ENCODE measurements at regions not wholly inside any gene's neighbourhood (a gene's known extent, or its start where the extent isn't known, plus 50 kb on each side); places are given as distances from the start of the nearest gene placed in this dataset.

GRCh38 chr3:194775731-194776130 is 90.0 kb downstream of the FAM43A start:
- Histone ChIP-seq H3K79me2 (ENCODE audit: low read depth) (no peaks in the 10 kb centered on the region), H3K9ac (no peak overlapping the region), H3F3A (ENCODE audit: low read depth) (no peaks in the 10 kb centered on the region), H3K4me2 (no peak overlapping the region), H3K36me3 (no peaks in the 10 kb centered on the region), H2AFZ (replicated peaks) (no peak overlapping the region), H3K4me3 (no peak overlapping the region), H3K27ac (no peak overlapping the region), H3K9me3 (ENCODE audit: low read depth) (no peaks in the 10 kb centered on the region), H4K20me1 (ENCODE audit: low read depth) (no peaks in the 10 kb centered on the region), H3K4me1 (peaks cover 11% of the 10 kb centered on the region), H3K27me3 (peaks cover 3% of the 10 kb centered on the region)
- H3K4me1 Mint-ChIP-seq = peaks cover 3% of the 10 kb centered on the region
- no peak overlapping the region for H3K27ac Mint-ChIP-seq
- H3K27me3 Mint-ChIP-seq (ENCODE audit: insufficient read depth, low read depth) = peaks cover 20% of the 10 kb centered on the region
- TF ChIP-seq EZH2phosphoT487 (IDR thresholded peaks at IDR 0.05) (no peak), CTCF (IDR thresholded peaks at IDR 0.05) (no peak), EZH2 (IDR thresholded peaks at IDR 0.05) (no peak)
- no peak overlapping the region for H3K4me3 Mint-ChIP-seq
- H3K36me3 Mint-ChIP-seq = no peaks in the 10 kb centered on the region
- peaks cover 2% of the 10 kb centered on the region for H3K9me3 Mint-ChIP-seq
- no peak for DNase-seq (ENCODE audit: low spot score)

GRCh38 chr3:194777729-194778128 is 92.0 kb downstream of the FAM43A start:
- Mint-ChIP-seq H3K27ac (no peak overlapping the region), H3K36me3 (no peaks in the 10 kb centered on the region), H3K4me1 (peaks cover 3% of the 10 kb centered on the region), H3K9me3 (peaks cover 3% of the 10 kb centered on the region), H3K27me3 (ENCODE audit: insufficient read depth, low read depth) (peaks cover 16% of the 10 kb centered on the region), H3K4me3 (no peak overlapping the region)
- Histone ChIP-seq H3K4me1 (peaks cover 11% of the 10 kb centered on the region), H3K9me3 (ENCODE audit: low read depth) (no peaks in the 10 kb centered on the region), H3K27ac (no peak overlapping the region), H3F3A (ENCODE audit: low read depth) (no peaks in the 10 kb centered on the region), H3K4me2 (peak overlapping the region; percentile 51), H3K9ac (no peak overlapping the region), H3K4me3 (no peak overlapping the region), H3K36me3 (no peaks in the 10 kb centered on the region), H2AFZ (replicated peaks) (no peak overlapping the region), H4K20me1 (ENCODE audit: low read depth) (no peaks in the 10 kb centered on the region), H3K79me2 (ENCODE audit: low read depth) (no peaks in the 10 kb centered on the region), H3K27me3 (no peaks in the 10 kb centered on the region)
- peak; percentile 40 for DNase-seq (ENCODE audit: low spot score)
- TF ChIP-seq EZH2phosphoT487 (IDR thresholded peaks at IDR 0.05) = no peak
- TF ChIP-seq CTCF (IDR thresholded peaks at IDR 0.05) = no peak
- no peak for TF ChIP-seq EZH2 (IDR thresholded peaks at IDR 0.05)

GRCh38 chr3:194779729-194780224 is 94.1 kb downstream of the FAM43A start:
- Mint-ChIP-seq H3K9me3 (peaks cover 3% of the 10 kb centered on the region), H3K27me3 (ENCODE audit: insufficient read depth, low read depth) (peaks cover 13% of the 10 kb centered on the region), H3K27ac (no peak overlapping the region)

GRCh38 chr3:194780706-194781105 is 95.0 kb downstream of the FAM43A start:
- Mint-ChIP-seq H3K4me3 (no peak overlapping the region), H3K4me1 (peaks cover 4% of the 10 kb centered on the region), H3K9me3 (peaks cover 3% of the 10 kb centered on the region), H3K36me3 (no peaks in the 10 kb centered on the region), H3K27ac (no peak overlapping the region), H3K27me3 (ENCODE audit: insufficient read depth, low read depth) (peaks cover 11% of the 10 kb centered on the region)
- Histone ChIP-seq H3K27ac (no peak overlapping the region), H3F3A (ENCODE audit: low read depth) (no peaks in the 10 kb centered on the region), H2AFZ (replicated peaks) (no peak overlapping the region), H3K4me1 (peaks cover 11% of the 10 kb centered on the region), H3K4me3 (no peak overlapping the region), H3K9me3 (ENCODE audit: low read depth) (no peaks in the 10 kb centered on the region), H3K9ac (no peak overlapping the region), H3K27me3 (no peaks in the 10 kb centered on the region), H3K36me3 (no peaks in the 10 kb centered on the region), H3K4me2 (no peak overlapping the region), H3K79me2 (ENCODE audit: low read depth) (no peaks in the 10 kb centered on the region), H4K20me1 (ENCODE audit: low read depth) (no peaks in the 10 kb centered on the region)
- DNase-seq (ENCODE audit: low spot score) = no peak
- TF ChIP-seq EZH2 (IDR thresholded peaks at IDR 0.05) = no peak
- TF ChIP-seq EZH2phosphoT487 (IDR thresholded peaks at IDR 0.05) = no peak
- no peak for TF ChIP-seq CTCF (IDR thresholded peaks at IDR 0.05)

More at GRCh38 chr3:194779729-194780224, 94.1 kb downstream of the FAM43A start:
- no peak for DNase-seq (ENCODE audit: low spot score)
- Mint-ChIP-seq H3K4me1 (peaks cover 4% of the 10 kb centered on the region), H3K4me3 (no peak overlapping the region), H3K36me3 (no peaks in the 10 kb centered on the region)
- no peaks in the 10 kb centered on the region for H3K36me3 ChIP-seq
- TF ChIP-seq EZH2 (IDR thresholded peaks at IDR 0.05) = no peak
- H3F3A ChIP-seq (ENCODE audit: low read depth) = no peaks in the 10 kb centered on the region
- no peaks in the 10 kb centered on the region for H3K27me3 ChIP-seq
- H2AFZ ChIP-seq (replicated peaks) = no peak overlapping the region
- H3K9ac ChIP-seq = no peak overlapping the region
- no peaks in the 10 kb centered on the region for H4K20me1 ChIP-seq (ENCODE audit: low read depth)
- H3K79me2 ChIP-seq (ENCODE audit: low read depth) = no peaks in the 10 kb centered on the region
- no peak overlapping the region for H3K4me3 ChIP-seq
- peaks cover 11% of the 10 kb centered on the region for H3K4me1 ChIP-seq
- no peaks in the 10 kb centered on the region for H3K9me3 ChIP-seq (ENCODE audit: low read depth)
- no peak overlapping the region for H3K4me2 ChIP-seq
- no peak overlapping the region for H3K27ac ChIP-seq
